Stimulated activated naive CD8-positive, alpha-beta T cell treated with anti-CD3 and anti-CD28 coated beads, Interleukin-15, Interleukin-2, amounts not matched to agents 100 U/mL and 50 U/mL, for 24 hours (primary cell): ENCODE measurements at regions not wholly inside any gene's neighbourhood (a gene's known extent, or its start where the extent isn't known, plus 50 kb on each side); places are given as distances from the start of the nearest gene placed in this dataset.
A peak's percentile ranks its signal among the peaks of the same experiment; 100 is the strongest.
"Not testable (repeated sequence)": the region's sequence is repeated elsewhere in the genome, so short reads cannot be mapped to it uniquely, and the experiment has no call there.

Source experiments
- ATAC-seq: fragments of 150-1000 bp; cut with Tn5 transposase; one replicate; pipeline ENCODE4 v1.10.0; 2021
- DNase-seq: peaks from one replicate; pipeline ENCODE4 v3.0.0; 2021

DNA sequence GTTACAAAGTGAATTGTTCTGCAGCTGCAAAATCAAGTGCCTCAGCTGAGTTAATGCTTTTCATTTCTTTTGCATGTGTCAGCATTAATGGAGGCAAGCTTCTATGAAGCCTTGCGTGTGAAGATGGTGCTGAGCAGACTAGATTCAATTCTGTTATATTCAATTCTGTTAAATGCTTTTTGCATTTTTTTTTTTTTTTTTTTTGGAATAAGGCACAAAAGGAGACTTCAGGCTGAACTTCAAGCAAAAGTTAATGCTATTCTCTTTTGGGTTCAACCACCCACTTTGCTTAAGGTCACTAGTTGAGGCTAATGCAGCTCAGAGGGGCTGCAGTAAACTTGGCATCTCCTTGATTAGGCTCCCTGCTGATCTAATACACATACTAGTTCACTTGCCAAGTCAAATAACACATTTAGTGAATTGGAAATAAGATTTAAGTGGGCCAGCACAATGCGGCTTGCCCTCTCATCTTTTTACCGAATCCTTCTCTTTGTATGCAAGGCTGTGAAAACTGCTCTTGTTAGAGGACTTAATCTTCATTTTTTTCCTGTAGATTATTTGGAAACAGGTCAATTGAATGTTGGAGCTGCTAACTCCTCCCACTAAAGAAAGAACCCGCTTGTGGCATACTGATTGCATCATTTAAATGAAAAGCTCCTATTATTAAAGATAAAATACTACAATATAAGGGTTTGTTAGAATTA lies 1020.2 kb downstream of the NR2F1-AS1 start:
- ATAC-seq (no peak), DNase-seq (no peak)

DNA sequence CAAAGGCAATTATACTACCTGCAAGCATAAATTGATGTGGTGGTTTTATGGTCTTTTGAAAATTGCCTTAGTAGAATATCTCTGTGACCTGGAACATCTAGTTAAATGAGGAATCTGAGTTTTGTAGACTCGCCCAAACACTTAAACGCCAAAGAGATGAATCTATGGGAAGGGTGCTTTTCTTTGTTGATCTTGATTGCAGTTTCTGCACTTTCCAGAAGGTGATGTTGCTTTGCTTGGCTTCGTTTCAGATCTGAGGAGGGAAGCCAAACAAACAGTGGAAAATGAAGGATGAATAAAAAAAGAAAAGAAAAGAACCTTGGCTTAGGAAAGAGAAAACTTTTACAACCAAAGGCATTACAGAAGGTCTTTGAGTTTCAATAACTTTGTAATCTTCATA lies 1021.2 kb downstream of the NR2F1-AS1 start:
- DNase-seq = no peak
- no peak for ATAC-seq

DNA sequence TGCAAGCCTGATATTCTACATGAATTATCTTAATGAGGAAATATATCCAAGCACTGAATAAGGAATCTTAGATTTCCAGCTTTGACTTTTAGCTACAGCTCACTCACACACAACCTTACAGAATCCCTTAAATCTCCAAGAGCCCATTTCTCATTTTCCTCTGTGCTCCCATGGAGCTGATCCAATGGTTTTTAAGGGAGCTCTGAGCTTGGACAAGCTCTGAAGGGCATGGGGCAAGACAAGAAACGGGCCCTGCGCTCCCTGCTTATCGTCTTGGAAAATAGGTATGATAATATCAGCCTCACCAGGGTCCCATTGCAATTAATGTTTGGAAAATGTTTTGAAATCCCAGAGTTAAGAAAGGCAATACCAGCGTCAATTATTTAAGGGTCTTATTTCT lies 1021.7 kb downstream of the NR2F1-AS1 start:
- ATAC-seq = no peak
- no peak for DNase-seq

DNA sequence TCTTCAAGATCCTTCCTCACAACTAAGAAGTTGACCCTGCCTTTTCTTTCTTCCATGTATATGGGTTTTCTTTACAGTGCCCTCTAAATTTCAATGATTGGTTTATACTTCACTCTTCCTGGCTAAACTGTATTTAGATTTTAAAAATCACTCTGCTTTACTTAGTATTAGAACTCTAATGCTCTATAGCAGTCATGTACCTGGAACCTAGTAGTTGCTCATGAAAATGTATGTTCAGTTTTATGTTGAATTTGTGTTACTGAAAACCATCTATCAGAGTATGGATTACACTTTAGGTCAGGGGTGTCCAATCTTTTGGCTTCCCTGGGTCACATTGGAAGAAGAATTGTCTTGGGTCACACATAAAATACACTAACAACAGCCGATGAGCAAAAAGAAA lies 1024.3 kb downstream of the NR2F1-AS1 start:
- DNase-seq (no peak), ATAC-seq (no peak)

DNA sequence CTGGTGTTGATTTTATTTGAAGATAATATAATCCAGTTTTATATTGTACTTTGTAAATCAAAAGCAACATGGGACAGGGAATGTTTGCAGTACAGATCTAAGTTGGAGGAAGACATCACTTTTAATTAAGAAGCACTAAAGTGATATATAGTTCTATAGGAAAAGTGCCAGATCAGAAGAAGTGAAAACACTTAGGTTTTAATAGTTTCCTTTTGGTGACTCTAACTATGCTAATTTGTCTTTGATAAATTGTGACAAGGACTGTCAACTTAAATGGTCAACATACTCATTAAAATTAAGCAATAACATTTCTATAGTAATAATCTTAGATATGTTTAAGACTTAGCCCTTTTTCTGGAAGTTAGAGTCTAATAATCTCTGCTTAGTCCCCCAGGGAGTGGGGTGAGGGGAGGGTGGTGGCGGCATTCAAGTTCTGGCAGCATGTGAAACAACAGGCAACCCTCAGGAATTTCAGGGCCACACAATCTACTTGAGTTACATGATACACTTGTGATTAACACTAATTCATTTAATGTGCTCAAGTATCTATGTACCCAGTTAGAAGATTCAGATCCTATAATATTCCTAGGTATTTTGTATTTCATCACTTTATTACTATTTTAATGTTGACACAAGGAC lies 1026.5 kb downstream of the NR2F1-AS1 start:
- DNase-seq = no peak
- no peak for ATAC-seq

DNA sequence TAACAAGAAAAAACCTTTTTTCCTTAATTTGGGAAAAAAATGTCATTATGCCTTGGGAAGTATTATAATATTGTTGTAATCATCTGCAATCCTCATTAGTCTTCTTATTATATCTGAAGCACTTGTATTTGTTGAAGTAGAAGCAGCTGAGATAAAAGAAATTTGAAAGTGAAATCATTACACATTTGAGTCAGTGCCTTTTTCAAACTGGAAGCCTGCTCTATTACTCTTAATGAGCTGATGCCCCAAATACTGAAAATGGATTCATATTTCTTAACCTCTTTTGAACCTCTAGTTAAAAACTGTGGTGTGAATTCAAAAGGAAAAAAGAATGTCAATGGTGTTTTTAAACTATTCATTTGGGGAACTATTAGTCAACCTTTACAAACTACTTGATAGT lies 1027.7 kb downstream of the NR2F1-AS1 start:
- no peak for ATAC-seq
- DNase-seq = no peak

DNA sequence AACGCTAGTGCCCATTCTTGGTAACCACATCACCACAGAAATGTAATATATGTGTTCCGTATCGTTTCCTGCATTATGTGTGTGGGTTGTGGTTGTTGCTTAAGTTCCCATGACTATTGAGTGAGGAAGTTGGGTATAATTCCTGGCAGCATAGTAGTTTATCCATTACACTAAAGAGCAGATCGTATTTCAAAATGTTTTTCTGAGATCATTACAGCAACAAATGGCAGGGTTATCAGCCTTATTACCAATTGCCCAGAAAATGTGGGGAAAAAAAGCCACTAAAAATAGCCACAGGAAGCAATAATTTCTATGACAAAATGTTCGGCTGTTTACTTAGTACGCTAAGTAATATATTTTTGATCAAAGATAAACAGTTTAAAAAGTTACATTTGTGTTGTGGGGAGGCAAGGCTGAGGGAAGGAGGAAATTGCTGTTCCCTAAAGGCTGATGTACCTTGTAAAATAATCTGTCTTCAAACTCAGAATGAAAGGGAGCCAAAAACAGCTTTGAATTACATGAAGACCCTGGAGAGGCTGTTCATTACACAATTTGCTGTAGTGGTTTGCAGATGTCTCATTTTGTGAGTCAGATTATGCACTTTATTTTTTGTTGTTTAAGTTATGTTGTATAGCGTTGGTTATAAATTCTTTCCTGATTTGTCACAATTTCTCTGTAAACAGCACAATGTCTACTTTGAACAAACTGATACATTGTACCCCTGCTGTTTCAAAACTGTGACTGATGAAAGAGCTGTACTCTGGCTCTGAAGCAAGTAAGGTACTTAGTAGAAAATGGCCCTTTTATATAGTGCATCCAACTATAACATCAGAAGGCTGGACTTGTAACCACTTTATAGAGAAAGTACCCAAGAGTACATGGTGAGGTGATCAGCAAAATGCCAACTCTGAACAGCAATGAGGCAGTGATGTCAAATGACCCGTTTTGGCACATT lies 1028.5 kb downstream of the NR2F1-AS1 start:
- DNase-seq (no peak), ATAC-seq (no peak)

DNA sequence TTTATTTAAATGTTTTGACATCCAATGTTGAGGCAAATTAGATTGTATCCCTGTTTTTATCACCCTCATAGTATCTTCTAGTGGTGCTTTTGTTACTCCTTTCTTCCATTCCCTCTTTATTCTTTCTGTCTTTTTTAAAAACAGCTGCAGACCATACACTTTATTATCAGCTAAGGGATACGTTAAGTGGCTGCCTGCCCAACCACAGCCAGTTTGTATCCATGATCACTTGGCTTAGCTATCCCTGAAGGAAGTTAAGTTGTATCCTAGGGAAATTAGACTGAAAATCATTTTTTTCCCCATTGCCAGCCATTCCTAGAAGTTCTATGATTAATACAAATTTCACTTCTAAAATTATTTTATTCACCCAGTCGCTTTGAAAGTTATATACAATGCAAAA lies 1032.7 kb downstream of the NR2F1-AS1 start:
- DNase-seq (no peak), ATAC-seq (no peak)

DNA sequence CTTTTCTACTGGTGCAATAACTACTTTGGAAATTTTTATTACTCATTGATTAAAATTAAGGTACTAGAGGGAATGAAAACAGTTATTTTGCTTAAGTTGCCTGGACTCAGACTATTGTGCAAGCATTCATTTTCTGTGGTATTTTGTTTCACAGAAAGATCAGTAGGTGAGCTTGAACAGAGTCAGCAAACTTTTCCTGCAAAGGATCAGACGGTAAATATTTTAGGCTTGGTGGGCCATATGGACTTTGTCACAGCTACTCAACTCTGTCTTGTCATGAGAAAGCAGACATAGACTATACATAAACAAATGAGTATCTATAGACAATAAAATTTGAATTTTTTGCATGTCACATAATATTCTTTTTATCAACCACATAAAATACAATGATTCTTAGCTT lies 1036.4 kb downstream of the NR2F1-AS1 start:
- no peak for DNase-seq
- ATAC-seq = no peak

DNA sequence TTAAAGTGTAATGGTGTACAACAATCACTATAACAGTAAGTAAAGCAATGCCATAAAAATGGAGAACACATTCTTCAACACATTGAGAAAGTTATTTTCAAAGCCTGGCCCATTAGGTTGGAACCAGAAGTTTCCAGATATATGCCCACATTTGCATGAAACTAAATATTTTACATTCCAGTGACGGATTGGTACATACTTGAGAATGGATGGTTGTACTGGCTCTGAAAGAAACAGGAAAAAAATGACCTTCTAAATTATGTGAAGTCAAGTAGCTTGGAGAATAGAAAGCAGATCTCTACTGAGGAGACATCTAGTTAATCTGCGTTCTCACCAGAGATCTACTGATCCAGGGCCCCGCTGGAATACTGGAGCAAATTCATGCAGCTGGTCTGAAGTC lies 1037.0 kb downstream of the NR2F1-AS1 start:
- ATAC-seq (no peak), DNase-seq (no peak)

DNA sequence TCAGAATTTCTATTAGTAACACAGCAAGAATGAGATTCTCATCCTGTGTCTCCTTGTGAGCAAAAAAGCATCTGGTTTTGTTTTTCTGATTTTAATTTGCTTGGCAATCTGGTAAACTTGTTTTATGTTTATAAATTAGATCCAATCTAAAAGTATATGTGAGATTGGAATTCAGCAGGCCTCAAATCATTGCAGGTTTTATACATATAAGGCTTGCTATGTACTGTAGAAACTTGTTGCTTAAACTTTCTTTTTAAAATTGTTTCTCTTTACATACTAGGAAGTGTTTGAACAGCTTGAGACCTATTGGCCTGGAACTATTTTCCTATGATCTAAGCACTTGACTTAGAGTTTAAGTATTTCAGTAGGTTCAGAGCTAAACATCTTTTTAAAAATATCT lies 1037.8 kb downstream of the NR2F1-AS1 start:
- DNase-seq (no peak), ATAC-seq (no peak)

DNA sequence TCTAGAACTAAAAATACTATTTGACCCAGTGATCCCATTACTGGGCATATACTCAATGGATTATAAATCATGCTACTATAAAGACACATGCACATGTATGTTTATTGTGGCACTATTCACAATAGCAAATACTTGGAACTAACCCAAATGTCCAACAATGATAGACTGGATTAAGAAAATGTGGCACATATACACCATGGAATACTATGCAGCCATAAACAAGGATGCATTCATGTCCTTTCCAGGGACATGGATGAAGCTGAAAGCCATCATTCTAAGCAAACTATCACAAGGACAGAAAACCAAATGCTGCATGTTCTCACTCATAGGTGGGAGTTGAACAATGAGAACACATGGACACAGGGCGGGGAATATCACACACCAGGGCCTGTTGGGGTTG lies 1039.0 kb downstream of the NR2F1-AS1 start:
- DNase-seq, ATAC-seq: not testable (repeated sequence)

DNA sequence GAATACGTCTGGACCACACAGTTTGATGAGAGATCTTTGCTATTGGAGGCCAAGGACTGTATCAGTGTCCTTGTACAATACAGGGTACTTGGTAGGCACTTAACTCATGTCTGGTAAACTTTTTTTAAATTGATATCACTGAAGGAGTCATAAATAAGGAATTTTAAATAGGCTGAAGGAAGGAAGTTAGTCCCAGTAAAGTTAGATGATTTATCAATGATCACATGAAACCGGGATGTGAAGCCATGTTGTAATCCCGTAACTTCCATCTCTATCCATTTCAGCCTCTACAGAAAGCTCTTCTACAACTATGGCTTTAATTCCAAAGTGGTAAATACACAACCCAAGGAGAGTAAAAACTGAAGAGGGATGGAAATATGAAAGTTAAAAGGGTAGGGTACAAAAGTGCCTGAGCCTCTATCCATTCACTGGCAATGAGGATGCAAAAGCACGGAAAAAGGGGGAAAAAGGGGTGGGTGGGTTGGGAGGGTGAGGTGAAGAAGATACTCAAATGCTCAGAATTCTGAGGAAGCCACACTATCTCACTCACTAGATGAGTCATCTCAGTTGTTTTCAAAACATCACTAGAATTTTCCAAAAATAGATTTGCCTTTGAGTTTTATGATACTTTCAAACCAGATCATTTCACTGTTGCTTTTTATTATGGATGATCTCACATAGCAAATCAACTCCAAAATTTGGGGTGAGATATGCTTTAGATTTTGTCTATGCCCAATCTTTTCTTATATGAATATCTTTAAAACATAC lies 1053.5 kb downstream of the NR2F1-AS1 start:
- no peak for ATAC-seq
- DNase-seq = no peak

DNA sequence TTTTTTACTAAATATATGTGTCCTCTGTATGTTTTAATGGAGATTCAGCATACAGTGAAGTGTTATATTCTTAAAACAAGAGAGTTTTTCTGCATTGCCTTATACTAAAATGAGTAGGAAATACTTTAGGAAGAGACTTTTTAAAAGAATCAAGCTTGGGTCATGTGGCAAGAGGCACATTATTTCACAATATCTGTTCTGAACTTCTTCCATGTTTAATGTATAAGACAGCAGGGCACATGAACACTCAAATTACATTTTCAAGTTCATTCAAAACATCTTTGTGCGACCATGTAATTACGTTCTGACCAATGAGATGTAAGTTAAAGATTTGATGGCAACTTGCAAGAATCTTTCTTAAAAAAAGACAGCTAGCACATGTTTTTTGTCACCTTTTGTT lies 1055.9 kb downstream of the NR2F1-AS1 start:
- ATAC-seq = no peak
- no peak for DNase-seq

DNA sequence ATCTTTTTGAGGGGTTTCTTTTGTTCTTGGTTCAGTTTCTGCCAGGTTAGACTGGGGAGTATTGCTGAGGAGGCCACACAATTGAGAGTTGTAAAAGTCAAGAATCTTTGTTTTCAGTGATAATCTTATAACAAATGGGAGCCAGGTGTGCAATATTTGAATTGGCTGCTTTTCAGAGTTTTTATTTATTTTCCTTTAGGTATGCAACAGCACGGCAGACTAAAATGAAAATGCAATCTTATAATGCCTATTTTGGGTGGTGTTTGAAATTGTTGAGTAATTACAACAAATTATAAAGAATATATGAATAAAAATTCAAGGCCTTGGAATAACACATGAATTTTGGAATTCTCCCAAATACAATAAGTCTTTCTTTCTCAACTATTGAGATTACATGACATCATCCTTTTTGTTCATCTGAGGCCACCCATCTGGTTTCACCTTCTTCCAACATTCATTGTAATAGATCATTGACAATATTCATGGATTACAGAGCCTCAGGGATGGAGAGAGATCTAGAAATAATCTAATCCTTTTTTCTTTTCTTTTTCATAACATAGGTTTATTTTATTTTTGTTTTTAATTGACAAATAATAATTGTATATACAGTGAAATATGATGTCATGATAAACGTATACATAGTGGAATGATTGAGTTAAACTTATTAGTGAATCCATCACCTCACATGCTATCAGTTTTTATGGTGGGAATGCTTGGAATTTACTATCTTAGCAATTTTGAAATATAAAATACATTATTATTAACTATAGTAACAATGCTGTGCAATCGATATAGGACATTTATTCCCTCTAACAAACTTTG lies 1061.0 kb downstream of the NR2F1-AS1 start:
- no peak for DNase-seq
- no peak for ATAC-seq

DNA sequence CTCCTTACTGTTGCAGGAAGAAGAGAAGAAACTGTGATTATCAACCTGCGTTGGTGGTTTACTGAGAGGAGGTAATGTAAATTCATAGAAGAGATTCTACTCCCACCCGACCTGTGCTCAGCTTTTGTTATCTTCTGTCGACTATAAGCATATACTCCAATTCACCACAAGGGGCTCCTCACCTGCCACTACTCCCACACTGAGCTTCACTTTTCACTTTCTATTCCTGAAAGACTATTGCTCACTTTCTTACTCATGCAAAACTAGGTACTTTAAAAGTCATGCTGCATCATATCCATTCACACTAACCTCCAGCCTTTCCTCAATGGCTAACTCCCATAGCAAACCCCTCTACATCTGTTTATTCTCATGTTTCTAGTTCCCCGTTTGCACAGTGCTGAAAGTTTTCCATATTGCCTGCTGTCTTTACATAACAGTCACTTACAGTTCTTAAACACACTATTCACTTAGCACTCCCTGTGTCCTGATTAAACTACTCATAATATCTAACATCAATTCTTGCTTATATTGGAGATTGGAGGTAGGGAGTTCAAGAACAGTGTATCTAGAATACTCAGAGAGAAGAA lies 1062.6 kb downstream of the NR2F1-AS1 start:
- peak; percentile 43 for ATAC-seq
- DNase-seq = no peak

DNA sequence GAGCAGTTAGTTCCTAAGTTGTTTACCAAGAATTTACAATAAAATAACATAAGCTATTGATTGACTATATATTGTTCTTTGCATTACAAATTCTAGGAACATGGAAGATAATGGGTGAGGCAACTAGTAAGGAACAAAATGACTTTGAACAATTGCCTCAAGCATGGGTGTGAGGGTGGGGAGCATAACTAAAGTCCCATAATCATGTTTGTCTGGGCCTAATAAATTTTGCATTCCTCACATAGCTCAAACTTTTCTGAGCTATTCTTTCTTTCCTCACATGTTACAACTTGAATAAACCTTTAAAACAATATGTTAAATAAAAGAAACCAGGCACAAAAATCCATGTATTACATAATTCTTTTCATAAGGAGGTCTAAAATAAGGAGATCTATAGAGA lies 1066.1 kb downstream of the NR2F1-AS1 start:
- ATAC-seq = no peak
- DNase-seq = no peak

DNA sequence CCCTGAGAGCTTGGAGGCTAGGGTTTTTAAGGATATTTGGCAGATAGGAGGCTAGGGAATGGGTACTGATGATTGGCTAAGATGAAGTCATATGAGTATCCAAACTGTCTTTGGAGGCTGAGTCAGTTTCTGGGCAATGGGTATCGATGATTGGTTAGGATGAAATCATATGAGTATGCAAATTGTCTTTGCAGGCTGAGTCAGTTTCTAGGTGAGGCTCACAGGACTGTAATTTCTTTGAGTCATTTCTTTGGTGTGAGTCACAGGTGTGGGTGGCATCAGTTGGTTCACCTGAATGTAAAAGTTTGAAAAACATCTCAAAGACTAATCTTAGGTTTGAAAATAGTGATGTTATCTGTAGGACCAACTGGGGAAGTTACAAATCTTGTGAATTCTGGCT lies 1068.0 kb downstream of the NR2F1-AS1 start:
- DNase-seq (no peak), ATAC-seq (peak; percentile 40)

DNA sequence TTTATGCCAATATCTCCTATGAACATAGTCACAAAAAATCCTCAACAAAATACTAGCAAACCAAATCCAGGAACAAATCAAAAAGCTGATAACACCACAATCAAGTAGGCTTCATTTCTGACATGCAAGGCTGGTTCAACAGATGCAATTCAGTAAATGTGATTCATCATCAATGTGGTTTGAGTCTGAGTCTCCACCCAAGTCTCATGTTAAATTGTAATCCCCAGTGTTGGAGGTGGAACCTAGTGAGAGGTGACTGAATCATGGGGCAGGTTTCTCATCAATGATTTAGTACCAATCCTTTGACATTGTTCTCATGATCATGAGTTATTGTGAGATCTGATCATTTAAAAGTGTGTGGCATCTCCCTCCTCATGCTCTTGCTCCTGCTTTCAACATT lies 1072.7 kb downstream of the NR2F1-AS1 start:
- no peak for DNase-seq
- ATAC-seq = no peak

DNA sequence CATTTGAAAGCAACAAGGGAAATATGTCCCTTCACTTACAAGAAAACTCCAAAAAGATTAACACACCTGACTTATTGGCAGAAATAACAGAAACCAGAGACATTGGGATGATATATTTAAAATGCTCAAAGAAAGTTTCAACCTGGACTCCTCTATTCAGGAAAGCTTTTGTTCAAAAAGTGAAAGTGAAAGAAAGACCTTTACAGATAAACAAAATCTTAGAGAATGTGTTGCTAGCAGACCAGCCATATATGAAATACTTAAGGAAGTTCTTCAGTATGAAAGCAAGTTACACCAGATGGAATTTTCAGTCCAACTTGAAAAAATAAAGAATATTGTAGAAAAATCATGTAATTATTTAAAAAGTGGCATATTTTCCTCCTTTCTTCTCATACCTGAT lies 1075.1 kb downstream of the NR2F1-AS1 start:
- no peak for ATAC-seq
- no peak for DNase-seq

DNA sequence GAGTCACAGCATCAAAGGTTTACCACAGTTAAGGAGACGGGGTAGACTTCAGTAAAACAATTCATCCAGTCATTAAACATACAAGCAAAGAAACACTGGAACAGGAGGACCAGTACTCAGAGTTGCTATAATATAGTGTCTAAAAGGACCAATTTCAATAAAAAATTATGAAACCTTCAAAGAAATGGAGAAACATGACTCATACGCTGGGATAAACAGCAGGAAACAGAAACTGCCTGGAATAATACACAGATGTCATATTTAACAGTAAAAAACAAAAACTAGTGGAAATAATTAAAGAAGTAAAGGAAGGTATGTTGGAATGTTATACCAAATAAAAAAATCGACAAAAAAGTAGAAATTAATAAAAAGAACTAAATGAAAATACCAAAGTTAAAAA lies 1075.9 kb downstream of the NR2F1-AS1 start:
- ATAC-seq = no peak
- DNase-seq = no peak
